NT2/D1 (cell line): ENCODE measurements at regions not wholly inside any gene's neighbourhood (a gene's known extent, or its start where the extent isn't known, plus 50 kb on each side); places are given as distances from the start of the nearest gene placed in this dataset.

Experiments
- YY1 ChIP-seq: IDR thresholded peaks from 2 replicates; pipeline ENCODE4 v1.6.1; 2011; ENCODE audit not compliant: insufficient read length, insufficient read depth
- ZNF274 ChIP-seq: IDR thresholded peaks from 2 replicates; pipeline ENCODE4 v1.6.1; 2011; ENCODE audit warnings: mild to moderate bottlenecking, low read depth, low read length

DNA sequence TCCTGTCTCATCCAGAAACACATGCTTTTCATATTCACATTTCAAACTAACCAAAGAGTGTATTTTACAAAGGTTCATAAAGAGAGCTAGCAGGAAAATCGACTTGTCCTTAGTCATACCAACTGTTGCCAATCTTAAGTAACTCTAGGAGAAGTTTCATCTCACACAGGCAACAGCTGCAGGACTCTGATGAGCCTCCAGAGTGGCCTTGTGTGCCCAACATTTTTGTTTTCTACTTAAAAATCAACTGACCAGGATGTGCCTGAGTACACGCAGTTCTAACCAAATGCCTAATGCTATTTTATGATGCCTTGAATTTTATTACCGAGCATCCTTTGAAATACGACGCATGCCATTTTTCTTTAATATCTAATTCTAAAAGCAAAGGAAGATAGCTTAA is 595.9 kb upstream of the LRRTM4 start:
- TF ChIP-seq YY1 (no peak), ZNF274 (no peak)
